ENCODE measurements at regions not wholly inside any gene's neighbourhood (a gene's known extent, or its start where the extent isn't known, plus 50 kb on each side); places are given as distances from the start of the nearest gene placed in this dataset.

DNA sequence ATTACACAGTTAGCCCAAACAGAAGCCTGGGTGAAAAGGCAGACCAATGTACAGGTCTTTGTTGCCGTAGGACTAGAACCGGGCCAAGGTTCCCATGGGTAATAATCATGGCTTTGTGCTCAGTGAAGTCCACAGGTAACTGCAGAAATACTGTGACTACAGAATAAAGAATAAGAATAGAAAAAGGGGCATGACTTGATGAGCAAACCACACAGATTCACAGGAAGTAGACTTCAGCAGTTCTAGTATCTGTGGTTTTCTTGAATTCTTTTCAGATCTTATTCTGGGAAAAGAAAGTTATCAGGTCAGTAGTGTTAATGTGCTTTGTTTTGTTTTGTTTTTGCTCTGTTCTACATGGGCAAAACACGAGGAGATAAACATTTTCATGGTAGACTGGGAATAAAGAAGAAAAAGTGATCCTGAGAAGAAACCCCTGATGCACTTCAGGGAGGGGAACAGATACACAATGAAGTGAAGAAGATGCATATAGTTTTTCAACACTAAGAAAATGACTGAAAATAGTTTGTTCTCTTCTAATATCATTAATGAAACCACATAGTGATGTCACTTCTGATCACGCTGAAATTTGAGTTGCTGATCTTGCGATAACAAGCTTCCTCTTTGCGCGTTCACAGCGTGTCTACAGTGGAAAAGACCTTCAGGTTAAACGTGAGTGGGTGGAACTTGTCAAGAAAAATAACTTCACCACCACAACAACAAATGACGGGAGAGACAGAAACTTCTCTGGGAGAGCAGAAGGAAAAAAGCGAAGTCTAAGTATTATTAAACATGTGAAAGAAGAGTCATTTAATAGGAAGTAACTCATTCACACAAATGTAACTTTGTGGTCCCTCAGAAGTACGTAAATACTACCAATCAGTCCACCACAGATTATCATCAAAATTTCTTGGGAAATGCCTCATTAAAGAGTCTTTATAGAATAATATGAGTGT is 315.8 kb upstream of the SATB1 start (continued):
- TF ChIP-seq ZNF626 (tag by site-specific recombination; IDR thresholded peaks at IDR 0.05) (no peak), ZNF140 (tag by site-specific recombination; IDR thresholded peaks at IDR 0.05) (no peak), ZBTB6 (tag by site-specific recombination; IDR thresholded peaks at IDR 0.05) (no peak)

DNA sequence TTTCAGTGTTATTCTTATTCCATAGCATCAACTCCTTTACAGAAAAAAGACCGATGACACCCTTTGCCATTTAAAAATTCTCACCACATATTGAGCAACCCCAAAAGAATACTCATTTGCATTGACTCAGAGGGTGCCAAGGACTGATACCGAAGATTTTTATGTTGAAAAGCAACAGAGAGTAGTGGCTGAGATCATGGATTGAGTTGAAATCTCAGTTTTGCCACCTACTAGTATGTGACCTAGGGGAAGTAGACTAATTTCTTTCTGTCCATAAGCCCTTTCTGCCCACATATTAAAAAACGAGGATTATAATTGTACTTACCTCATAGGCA is 313.9 kb upstream of the SATB1 start:
- Histone ChIP-seq H3K36me3 (ENCODE audit: control insufficient read depth in 2 of 2, insufficient read depth in 1 of 2, low read length in 2 of 2) (no peaks in the 10 kb centered on the region), H3K27ac (ENCODE audit: extremely low read depth, low read depth, low read length) (no peak overlapping the region), H3K9me3 (ENCODE audit: control insufficient read depth, insufficient read depth, low read depth, low read length) (no peaks in the 10 kb centered on the region), H3K4me1 (ENCODE audit: control insufficient read depth, insufficient read depth, low read length) (no peaks in the 10 kb centered on the region), H3K4me3 (ENCODE audit: low read depth, low read length) (no peak overlapping the region)
- ChIA-PET CTCF (no interaction called here), POLR2A (no interaction called here)
- no peak for TF ChIP-seq BCL6B (tag by site-specific recombination; IDR thresholded peaks at IDR 0.05)
- no peak for TF ChIP-seq YY1 (tag by site-specific recombination; IDR thresholded peaks at IDR 0.05)
- no peak for TF ChIP-seq ZBTB44 (tag by site-specific recombination; IDR thresholded peaks at IDR 0.05)

DNA sequence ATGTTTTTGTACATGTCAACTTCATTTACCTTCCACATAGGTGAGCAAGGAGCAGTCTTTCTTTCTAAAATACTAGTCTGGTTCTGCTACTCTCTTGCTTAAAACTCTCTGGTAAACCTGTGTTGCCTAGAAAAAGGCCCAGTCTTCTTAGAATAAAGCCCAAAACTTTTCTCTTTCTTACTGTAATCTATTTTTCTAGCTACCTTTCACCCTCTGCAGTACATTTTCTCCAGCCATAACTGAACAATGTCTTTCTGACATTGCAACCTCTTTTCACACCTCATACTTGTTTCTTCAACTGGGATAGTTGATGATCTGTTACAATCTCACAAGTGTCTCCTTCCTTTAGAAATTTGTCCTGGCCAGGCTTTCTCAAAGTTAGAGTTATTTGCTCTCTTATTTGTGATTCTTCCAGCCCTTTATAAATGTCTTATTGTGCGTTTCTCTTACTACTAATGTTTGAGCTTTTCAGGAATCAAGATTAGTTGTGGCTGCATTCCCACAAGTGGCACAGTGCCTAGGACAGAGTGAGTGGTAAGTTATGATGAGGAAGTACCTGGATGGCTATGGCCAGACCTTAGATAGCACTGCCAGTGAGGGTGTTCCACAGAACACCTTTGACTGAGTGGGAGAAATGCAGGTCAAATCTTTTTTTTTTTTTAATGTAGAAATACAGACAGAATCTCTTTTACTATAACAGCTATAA is 313.4 kb upstream of the SATB1 start:
- no peaks in the 10 kb centered on the region for H3K9me3 ChIP-seq (ENCODE audit: control insufficient read depth, insufficient read depth, low read depth, low read length)
- no peak overlapping the region for H3K27ac ChIP-seq (ENCODE audit: extremely low read depth, low read depth, low read length)
- H3K4me3 ChIP-seq (ENCODE audit: low read depth, low read length), result no peak overlapping the region
- POLR2A ChIA-PET, result no interaction called here
- no peaks in the 10 kb centered on the region for H3K4me1 ChIP-seq (ENCODE audit: control insufficient read depth, insufficient read depth, low read length)
- TF ChIP-seq ZNF202 (tag by site-specific recombination; IDR thresholded peaks at IDR 0.05; ENCODE audit: borderline replicate concordance) (no peak), ZNF830 (tag by site-specific recombination; IDR thresholded peaks at IDR 0.05; ENCODE audit: low read depth) (no peak), YY1 (tag by site-specific recombination; IDR thresholded peaks at IDR 0.05) (no peak), ZNF10 (tag by site-specific recombination; IDR thresholded peaks at IDR 0.05) (no peak), SETDB1 (IDR thresholded peaks at IDR 0.05; ENCODE audit: insufficient read length, low read length) (no peak), SCRT1 (tag by site-specific recombination; IDR thresholded peaks at IDR 0.05; ENCODE audit: borderline replicate concordance) (no peak), ZBTB20 (tag by site-specific recombination; IDR thresholded peaks at IDR 0.05) (no peak)
- TF ChIP-seq, protein P1, sequence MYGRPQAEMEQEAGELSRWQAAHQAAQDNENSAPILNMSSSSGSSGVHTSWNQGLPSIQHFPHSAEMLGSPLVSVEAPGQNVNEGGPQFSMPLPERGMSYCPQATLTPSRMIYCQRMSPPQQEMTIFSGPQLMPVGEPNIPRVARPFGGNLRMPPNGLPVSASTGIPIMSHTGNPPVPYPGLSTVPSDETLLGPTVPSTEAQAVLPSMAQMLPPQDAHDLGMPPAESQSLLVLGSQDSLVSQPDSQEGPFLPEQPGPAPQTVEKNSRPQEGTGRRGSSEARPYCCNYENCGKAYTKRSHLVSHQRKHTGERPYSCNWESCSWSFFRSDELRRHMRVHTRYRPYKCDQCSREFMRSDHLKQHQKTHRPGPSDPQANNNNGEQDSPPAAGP (tag by site-specific recombination; IDR thresholded peaks at IDR 0.05), result no peak
- no peaks in the 10 kb centered on the region for H3K36me3 ChIP-seq (ENCODE audit: control insufficient read depth in 2 of 2, insufficient read depth in 1 of 2, low read length in 2 of 2)
- CTCF ChIA-PET, result interaction anchor here (0.6 kb wide), 1 partner anchor 849 kb away, joined by 3 read pairs; no protein-coding TSS in a partner anchor

Measured in HEK293 (cell line).